H1 (cell line): ENCODE measurements at regions not wholly inside any gene's neighbourhood (a gene's known extent, or its start where the extent isn't known, plus 50 kb on each side); places are given as distances from the start of the nearest gene placed in this dataset.

Experiments used
- CTCF ChIA-PET: fragments of 300-600 bp; sonication (Branson Sonifier 250); formaldehyde crosslinking; loops from one replicate; lab custom pipeline; 2021; ENCODE audit not compliant: partially characterized antibody; lab: Charles Lee
- POLR2A ChIA-PET: fragments of 300-600 bp; sonication (Branson Sonifier 250); formaldehyde crosslinking; loops from one replicate; lab custom pipeline; 2021; ENCODE audit warnings: inconsistent platforms; ENCODE audit not compliant: partially characterized antibody; lab: Charles Lee
- DNase-seq, 2 experiments: peaks; one replicate each; pipeline versions ENCODE4 v3.0.0 to v3.0.0-alpha.2; 2010 to 2022; ENCODE audit warnings: low spot score in 2 of 2, low read depth in 1 of 2, mixed read lengths in 1 of 2
- FAIRE-seq: peaks from 2 replicates; lab custom pipeline; 2011; peaks lifted over from hg19 to GRCh38; lab: Jason Lieb, UNC
- H2AFZ ChIP-seq: 2 replicates; pipeline ENCODE4 v1.8.1; 2012; ENCODE audit warnings: low read length, inconsistent platforms
- H2AK5ac ChIP-seq: 2 replicates; pipeline ENCODE4 v1.6.1; 2013; ENCODE audit warnings: low read depth, low read length
- H2BK120ac ChIP-seq: replicated peaks from 2 replicates; pipeline ENCODE3; 2013; ENCODE audit warnings: low read depth, low read length, inconsistent platforms
- H2BK12ac ChIP-seq: 2 replicates; pipeline ENCODE4 v1.6.1; 2013; ENCODE audit warnings: low read depth, low read length
- H2BK15ac ChIP-seq: 2 replicates; pipeline ENCODE4 v1.6.1; 2013; ENCODE audit warnings: low read length
- H2BK20ac ChIP-seq: 2 replicates; pipeline ENCODE4 v1.6.1; 2013; ENCODE audit warnings: low read length
- H2BK5ac ChIP-seq: 2 replicates; pipeline ENCODE4 v1.6.1; 2013; ENCODE audit warnings: low read depth, low read length
- H3K14ac ChIP-seq: 2 replicates; pipeline ENCODE4 v1.6.1; 2013; ENCODE audit warnings: inconsistent platforms; ENCODE audit not compliant: insufficient read length
- H3K18ac ChIP-seq: 2 replicates; pipeline ENCODE4 v1.6.1; 2013; ENCODE audit warnings: low read length; ENCODE audit errors: extremely low read depth
- H3K23ac ChIP-seq: 2 replicates; pipeline ENCODE4 v1.6.1; 2013; ENCODE audit warnings: inconsistent platforms; ENCODE audit not compliant: insufficient read length
- H3K23me2 ChIP-seq: 2 replicates; pipeline ENCODE4 v1.6.1; 2013; ENCODE audit warnings: low read depth, low read length
- H3K27ac ChIP-seq: 2 replicates; pipeline ENCODE4 v1.6.1; 2011; ENCODE audit warnings: low read depth, low read length, inconsistent platforms
- H3K27me3 ChIP-seq, 4 experiments: replicated peaks in 1 of 4; 1 replicate in 1 of 4; 2 replicates in 3 of 4; pipeline versions ENCODE4 v1.6.1 to v1.8.1; 2011 to 2013; ENCODE audit warnings: low read length in 3 of 4, mild to moderate bottlenecking in 3 of 4, inconsistent platforms in 2 of 4, mixed read lengths in 2 of 4, moderate library complexity in 1 of 4; ENCODE audit not compliant: control insufficient read depth in 3 of 4, insufficient read depth in 3 of 4; ENCODE audit errors: extremely low read depth in 1 of 4
- H3K36me3 ChIP-seq, 4 experiments: 2 replicates each; pipeline versions ENCODE4 v1.6.1 to v1.8.1; 2011 to 2013; ENCODE audit warnings: mild to moderate bottlenecking in 4 of 4, low read length in 3 of 4, moderate library complexity in 2 of 4, control low read depth in 1 of 4, inconsistent platforms in 1 of 4; ENCODE audit not compliant: insufficient read depth in 4 of 4, control insufficient read depth in 2 of 4
- H3K4ac ChIP-seq: replicated peaks from 2 replicates; pipeline ENCODE3; 2013; ENCODE audit warnings: low read length, low read depth, mixed read lengths, inconsistent platforms; ENCODE audit not compliant: insufficient read length
- H3K4me1 ChIP-seq, 4 experiments: replicated peaks in 1 of 4; 1 replicate in 1 of 4; 2 replicates in 3 of 4; pipeline versions ENCODE4 v1.6.1 to v1.8.1; 2011 to 2013; ENCODE audit warnings: low read length in 3 of 4, inconsistent platforms in 2 of 4, mixed read lengths in 1 of 4; ENCODE audit not compliant: insufficient read depth in 4 of 4, control insufficient read depth in 3 of 4
- H3K4me2 ChIP-seq, 2 experiments: 2 replicates each; pipeline versions ENCODE4 v1.6.1 to v1.8.1; 2011 to 2013; ENCODE audit warnings: low read depth in 2 of 2, low read length in 2 of 2, control low read depth in 1 of 2, inconsistent platforms in 1 of 2, mild to moderate bottlenecking in 1 of 2; ENCODE audit not compliant: insufficient read depth in 1 of 2
- H3K4me3 ChIP-seq, 4 experiments: fragments of 200-600, 300-600 bp in 1 of 4; sonication (generic), shearing (Covaris generic), sonication (Bioruptor Twin) in 1 of 4; 2 replicates each; pipeline versions ENCODE4 v1.5.1 to v1.8.1; 2011 to 2016; ENCODE audit warnings: low read length in 4 of 4, low read depth in 3 of 4, control low read depth in 2 of 4, inconsistent platforms in 2 of 4, mild to moderate bottlenecking in 2 of 4, mixed read lengths in 1 of 4, moderate library complexity in 1 of 4; ENCODE audit not compliant: insufficient read depth in 2 of 4; ENCODE audit errors: extremely low read depth in 1 of 4
- H3K56ac ChIP-seq: replicated peaks from 2 replicates; pipeline ENCODE3; 2013; ENCODE audit warnings: low read depth, mild to moderate bottlenecking, mixed read lengths, low read length, inconsistent platforms; ENCODE audit not compliant: insufficient read length
- H3K79me1 ChIP-seq: 2 replicates; pipeline ENCODE4 v1.6.1; 2013; ENCODE audit warnings: low read depth, low read length, control low read depth
- H3K79me2 ChIP-seq, 2 experiments: 2 replicates each; pipeline versions ENCODE4 v1.6.1 to v1.8.1; 2012 to 2013; ENCODE audit warnings: low read length in 2 of 2, mild to moderate bottlenecking in 2 of 2, inconsistent platforms in 1 of 2; ENCODE audit not compliant: insufficient read depth in 2 of 2, control insufficient read depth in 1 of 2
- H3K9ac ChIP-seq, 4 experiments: replicated peaks in 1 of 4; 1 replicate in 1 of 4; 2 replicates in 3 of 4; pipeline versions ENCODE4 v1.6.1 to v1.8.1; 2011 to 2013; ENCODE audit warnings: low read depth in 3 of 4, low read length in 3 of 4, control low read depth in 2 of 4, mild to moderate bottlenecking in 2 of 4, moderate library complexity in 2 of 4, inconsistent platforms in 1 of 4; ENCODE audit errors: extremely low read depth in 1 of 4
- H3K9me3 ChIP-seq, 2 experiments: 2 replicates each; pipeline versions ENCODE4 v1.6.1 to v1.8.1; 2012 to 2013; ENCODE audit warnings: mild to moderate bottlenecking in 2 of 2, moderate library complexity in 2 of 2, control low read depth in 1 of 2, inconsistent platforms in 1 of 2, low read depth in 1 of 2, low read length in 1 of 2, mixed read lengths in 1 of 2; ENCODE audit not compliant: insufficient read depth in 2 of 2
- H4K20me1 ChIP-seq, 2 experiments: replicated peaks in 1 of 2; 2 replicates each; pipeline versions ENCODE3 to v1.8.1; 2011 to 2013; ENCODE audit warnings: inconsistent platforms in 2 of 2, low read length in 2 of 2, mild to moderate bottlenecking in 1 of 2; ENCODE audit not compliant: insufficient read depth in 2 of 2, control insufficient read depth in 1 of 2
- H4K5ac ChIP-seq: 2 replicates; pipeline ENCODE4 v1.6.1; 2013; ENCODE audit warnings: low read length, low read depth, mixed read lengths, inconsistent platforms; ENCODE audit not compliant: insufficient read length
- H4K8ac ChIP-seq: 2 replicates; pipeline ENCODE4 v1.8.0; 2013; ENCODE audit warnings: mild to moderate bottlenecking, moderate library complexity, low read length, inconsistent platforms; ENCODE audit not compliant: insufficient read depth; ENCODE audit errors: extremely low read depth
- H4K91ac ChIP-seq: replicated peaks from 2 replicates; pipeline ENCODE3; 2013; ENCODE audit warnings: low read length, mixed read lengths, inconsistent platforms; ENCODE audit not compliant: insufficient read length
- ATF3 ChIP-seq: IDR thresholded peaks from 2 replicates; pipeline ENCODE4 v1.6.1; 2011; ENCODE audit warnings: low read depth, mild to moderate bottlenecking, low read length; ENCODE audit not compliant: insufficient read depth
- CHD2 ChIP-seq: IDR thresholded peaks from 2 replicates; pipeline ENCODE4 v1.6.1; 2012; ENCODE audit warnings: low read length, improper control_type of control experiment
- MAX ChIP-seq: IDR thresholded peaks from 2 replicates; pipeline ENCODE4 v1.6.1; 2012; ENCODE audit warnings: inconsistent platforms
- POU5F1 ChIP-seq: IDR thresholded peaks from 2 replicates; pipeline ENCODE4 v1.6.1; 2011; ENCODE audit warnings: low read depth, mild to moderate bottlenecking, low read length, moderate library complexity
- RFX5 ChIP-seq: IDR thresholded peaks from 2 replicates; pipeline ENCODE4 v1.6.1; 2011; ENCODE audit warnings: low read depth, low read length, improper control_type of control experiment, borderline replicate concordance
- SP1 ChIP-seq: IDR thresholded peaks from 2 replicates; pipeline ENCODE4 v1.6.1; 2011; ENCODE audit warnings: low read depth, low read length
- TCF12 ChIP-seq: IDR thresholded peaks from 2 replicates; pipeline ENCODE4 v1.6.1; 2011; ENCODE audit warnings: low read depth, mild to moderate bottlenecking, low read length
- USF2 ChIP-seq: IDR thresholded peaks from 2 replicates; pipeline ENCODE4 v1.6.1; 2011; ENCODE audit warnings: low read length, improper control_type of control experiment
- WGBS, 2 experiments: shearing (Covaris generic) in 1 of 2; methylation state at CpG; one replicate each; pipeline versions ENCODE4 v1.1.6 to v1.1.7; 2013 to 2015; ENCODE audit warnings: low lambda C conversion rate in 2 of 2, mixed read lengths in 2 of 2, inconsistent platforms in 1 of 2, low coverage in 1 of 2, missing lambda C conversion rate in 1 of 2; ENCODE audit not compliant: insufficient replicate concordance in 2 of 2, insufficient coverage in 1 of 2, insufficient read length in 1 of 2; ENCODE audit errors: extremely low coverage in 1 of 2, missing lambda C conversion rate in 1 of 2; 5-methylcytosine and 5-hydroxymethylcytosine counted together

GRCh38 chr7:9231630-9232121 is 798.3 kb downstream of the NXPH1 start:
- DNase-seq (no peak), FAIRE-seq (no peak)
- H3K27me3 ChIP-seq: peaks cover 0 to 1% (median 0%) of the 10 kb centered on the region in 4 experiments; a peak in 1 of 7 replicates
- no peak overlapping the region for H2BK120ac ChIP-seq
- no peak overlapping the region for H2BK12ac ChIP-seq
- H3K79me1 ChIP-seq: no peaks in the 10 kb centered on the region
- no peak overlapping the region for H3K23ac ChIP-seq
- H3K9ac ChIP-seq: no peak overlapping the region
- no peaks in the 10 kb centered on the region for H4K20me1 ChIP-seq
- H4K5ac ChIP-seq: no peak overlapping the region
- no peak overlapping the region for H2AK5ac ChIP-seq
- H3K27ac ChIP-seq: no peak overlapping the region
- H3K9me3 ChIP-seq: no peaks in the 10 kb centered on the region
- no peak overlapping the region for H2BK15ac ChIP-seq
- H3K14ac ChIP-seq: no peak overlapping the region
- no peak overlapping the region for H4K91ac ChIP-seq
- H3K36me3 ChIP-seq: no peaks in the 10 kb centered on the region
- no peak for TF ChIP-seq RFX5
- TF ChIP-seq USF2: 0 out of 2 replicates have a peak, but pooled peaks have one; percentile 19
- no peak for TF ChIP-seq POU5F1
- TF ChIP-seq ATF3: no peak
- TF ChIP-seq CHD2: no peak
- TF ChIP-seq TCF12: 0 out of 2 replicates have a peak, but pooled peaks have one; percentile 56
- TF ChIP-seq MAX: peak; percentile 51
- TF ChIP-seq SP1: peak; percentile 52; the same call in 1 of the 2 replicates
- H3K4me3 ChIP-seq: no peak overlapping the region
- H3K23me2 ChIP-seq: no peaks in the 10 kb centered on the region
- POLR2A ChIA-PET: no interaction called here
- CTCF ChIA-PET: no interaction called here
- H3K56ac ChIP-seq: no peak overlapping the region
- no peak overlapping the region for H2BK5ac ChIP-seq
- H4K8ac ChIP-seq: no peak overlapping the region
- H3K4me2 ChIP-seq: 0 out of 4 replicates have a peak overlapping the region, but pooled peaks of 1 of the 2 experiments have one; percentile 0
- WGBS, 2 experiments: 71% methylated on average over 7 of the region's 7 CpGs; no CpG with 5 or more reads in 1 of the 2 experiments
- no peaks in the 10 kb centered on the region for H3K79me2 ChIP-seq
- no peak overlapping the region for H3K18ac ChIP-seq
- no peak overlapping the region for H2BK20ac ChIP-seq
- peak overlapping the region; percentile 91 for H2AFZ ChIP-seq
- peaks cover 0 to 4% (median 1%) of the 10 kb centered on the region in 4 experiments; a peak in 3 of 7 replicates for H3K4me1 ChIP-seq
- H3K4ac ChIP-seq: no peak overlapping the region
